ENCODE measurements at regions not wholly inside any gene's neighbourhood (a gene's known extent, or its start where the extent isn't known, plus 50 kb on each side); places are given as distances from the start of the nearest gene placed in this dataset.

DNA sequence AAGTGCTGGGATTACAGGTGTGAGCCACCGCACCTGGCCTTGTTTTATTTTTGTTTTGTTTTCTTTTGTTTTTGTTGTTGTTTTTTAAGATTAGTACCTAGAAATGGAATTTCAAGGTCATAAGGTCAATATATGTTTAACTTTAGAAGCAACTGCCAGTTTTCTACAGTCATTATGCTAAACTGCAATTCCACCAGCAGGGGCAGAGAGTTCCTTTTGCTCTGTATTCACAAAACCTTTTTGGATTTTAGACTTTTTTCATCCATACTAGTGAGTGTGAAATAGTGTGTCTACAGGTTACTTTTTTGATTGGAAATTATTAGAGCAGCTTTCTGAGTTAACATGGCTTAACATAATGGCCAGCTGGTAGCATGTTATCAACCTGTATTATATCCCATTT, 580.6 kb downstream of the TRIML1 start:
- TF ChIP-seq, protein P1, sequence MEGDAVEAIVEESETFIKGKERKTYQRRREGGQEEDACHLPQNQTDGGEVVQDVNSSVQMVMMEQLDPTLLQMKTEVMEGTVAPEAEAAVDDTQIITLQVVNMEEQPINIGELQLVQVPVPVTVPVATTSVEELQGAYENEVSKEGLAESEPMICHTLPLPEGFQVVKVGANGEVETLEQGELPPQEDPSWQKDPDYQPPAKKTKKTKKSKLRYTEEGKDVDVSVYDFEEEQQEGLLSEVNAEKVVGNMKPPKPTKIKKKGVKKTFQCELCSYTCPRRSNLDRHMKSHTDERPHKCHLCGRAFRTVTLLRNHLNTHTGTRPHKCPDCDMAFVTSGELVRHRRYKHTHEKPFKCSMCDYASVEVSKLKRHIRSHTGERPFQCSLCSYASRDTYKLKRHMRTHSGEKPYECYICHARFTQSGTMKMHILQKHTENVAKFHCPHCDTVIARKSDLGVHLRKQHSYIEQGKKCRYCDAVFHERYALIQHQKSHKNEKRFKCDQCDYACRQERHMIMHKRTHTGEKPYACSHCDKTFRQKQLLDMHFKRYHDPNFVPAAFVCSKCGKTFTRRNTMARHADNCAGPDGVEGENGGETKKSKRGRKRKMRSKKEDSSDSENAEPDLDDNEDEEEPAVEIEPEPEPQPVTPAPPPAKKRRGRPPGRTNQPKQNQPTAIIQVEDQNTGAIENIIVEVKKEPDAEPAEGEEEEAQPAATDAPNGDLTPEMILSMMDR (IDR thresholded peaks at IDR 0.05), result no peak
- no peak for TF ChIP-seq POLR2A (IDR thresholded peaks at IDR 0.05)

All from thyroid gland (tissue), 4 donors.